IMR-90 (cell line): ENCODE measurements at regions not wholly inside any gene's neighbourhood (a gene's known extent, or its start where the extent isn't known, plus 50 kb on each side); places are given as distances from the start of the nearest gene placed in this dataset.
"Not testable (repeated sequence)": the region's sequence is repeated elsewhere in the genome, so short reads cannot be mapped to it uniquely, and the experiment has no call there.

ENCODE experiments used
- ATAC-seq: fragments of 200-7000 bp; cut with Tn5 transposase; 2 replicates; pipeline ENCODE4 v1.9.1; 2020; ENCODE audit warnings: low read depth, mild to moderate bottlenecking, moderate library complexity
- BruUV-seq: library from RNA; stranded (reverse); fragments of 400-500 nt; replicated peaks from 2 replicates; lab custom pipeline; 2021; lab: Mats Ljungman, UMichigan
- CTCF ChIA-PET: fragments of 300-600 bp; formaldehyde crosslinking; extraction: SDS; loops from one replicate; lab custom pipeline; 2021; ENCODE audit warnings: antibody characterized with exemption; lab: Yijun Ruan, JAX
- POLR2A ChIA-PET: fragments of 300-600 bp; sonication (Branson Sonifier 250); formaldehyde crosslinking; loops from one replicate; lab custom pipeline; 2022; ENCODE audit warnings: antibody characterized with exemption; ENCODE audit not compliant: unreplicated experiment; lab: Charles Lee
- DNase-seq: peaks from one replicate; pipeline ENCODE4 v3.0.0; 2013
- H2AFZ ChIP-seq: replicated peaks from 2 replicates; pipeline ENCODE3; 2013; ENCODE audit warnings: low read length, mild to moderate bottlenecking; ENCODE audit not compliant: poor library complexity
- H2AK5ac ChIP-seq: 2 replicates; pipeline ENCODE4 v1.6.1; 2013; ENCODE audit warnings: low read depth, low read length, inconsistent platforms
- H2AK9ac ChIP-seq: replicated peaks from 2 replicates; pipeline ENCODE3; 2013; ENCODE audit warnings: mild to moderate bottlenecking, low read depth, low read length, moderate library complexity; ENCODE audit not compliant: poor library complexity
- H2BK120ac ChIP-seq: 2 replicates; pipeline ENCODE4 v1.6.1; 2013; ENCODE audit warnings: low read depth, low read length, inconsistent platforms
- H2BK15ac ChIP-seq: 3 replicates; pipeline ENCODE4 v1.6.1; 2013; ENCODE audit warnings: low read depth, low read length, inconsistent platforms
- H2BK20ac ChIP-seq: 2 replicates; pipeline ENCODE4 v1.6.1; 2013; ENCODE audit warnings: low read depth, mild to moderate bottlenecking, inconsistent platforms, low read length, moderate library complexity
- H2BK5ac ChIP-seq: 2 replicates; pipeline ENCODE4 v1.6.1; 2013; ENCODE audit warnings: mild to moderate bottlenecking, low read depth, low read length, inconsistent platforms; ENCODE audit not compliant: poor library complexity, severe bottlenecking
- H3K14ac ChIP-seq: replicated peaks from 2 replicates; pipeline ENCODE4 v1.6.1; 2013; ENCODE audit warnings: low read depth, low read length, inconsistent platforms
- H3K18ac ChIP-seq: 2 replicates; pipeline ENCODE4 v1.6.1; 2013; ENCODE audit warnings: low read depth, low read length, control low read depth
- H3K23ac ChIP-seq: 2 replicates; pipeline ENCODE4 v1.6.1; 2013; ENCODE audit warnings: low read depth, low read length, inconsistent platforms
- H3K27ac ChIP-seq: 2 replicates; pipeline ENCODE4 v1.5.1; 2013; ENCODE audit warnings: mild to moderate bottlenecking, control low read depth, low read length; ENCODE audit not compliant: insufficient read depth
- H3K27me3 ChIP-seq: 2 replicates; pipeline ENCODE4 v1.6.1; 2013; ENCODE audit warnings: low read length; ENCODE audit not compliant: control insufficient read depth, insufficient read depth
- H3K36me3 ChIP-seq: 2 replicates; pipeline ENCODE4 v1.6.1; 2013; ENCODE audit warnings: low read length, mixed read lengths; ENCODE audit not compliant: control insufficient read depth, insufficient read depth
- H3K4ac ChIP-seq: 2 replicates; pipeline ENCODE4 v1.6.1; 2013; ENCODE audit warnings: low read depth, low read length, inconsistent platforms
- H3K4me1 ChIP-seq: 2 replicates; pipeline ENCODE4 v1.6.1; 2013; ENCODE audit warnings: low read length, mixed read lengths; ENCODE audit not compliant: control insufficient read depth, insufficient read depth
- H3K4me2 ChIP-seq: 2 replicates; pipeline ENCODE4 v1.6.1; 2013; ENCODE audit warnings: low read depth, mild to moderate bottlenecking, control low read depth, low read length, moderate library complexity
- H3K4me3 ChIP-seq: 2 replicates; pipeline ENCODE4 v1.5.1; 2013; ENCODE audit warnings: low read depth, mild to moderate bottlenecking, control low read depth, low read length, moderate library complexity; ENCODE audit not compliant: insufficient read depth
- H3K56ac ChIP-seq: 2 replicates; pipeline ENCODE4 v1.6.1; 2013; ENCODE audit warnings: low read length, inconsistent platforms; ENCODE audit not compliant: insufficient read depth; ENCODE audit errors: extremely low read depth
- H3K79me1 ChIP-seq, 2 experiments: 2 replicates each; pipeline ENCODE4 v1.6.1; 2013; ENCODE audit warnings: low read length in 2 of 2, inconsistent platforms in 1 of 2, low read depth in 1 of 2
- H3K9ac ChIP-seq: 2 replicates; pipeline ENCODE4 v1.6.1; 2013; ENCODE audit warnings: low read depth, low read length, control low read depth
- H3K9me1 ChIP-seq: 2 replicates; pipeline ENCODE4 v1.6.1; 2013; ENCODE audit warnings: low read length, inconsistent platforms; ENCODE audit not compliant: insufficient read depth
- H3K9me3 ChIP-seq: 2 replicates; pipeline ENCODE4 v1.6.1; 2013; ENCODE audit warnings: low read length; ENCODE audit not compliant: control insufficient read depth, insufficient read depth
- H4K20me1 ChIP-seq: 2 replicates; pipeline ENCODE4 v1.6.1; 2013; ENCODE audit warnings: low read length, inconsistent platforms; ENCODE audit not compliant: insufficient read depth
- H4K5ac ChIP-seq: 2 replicates; pipeline ENCODE4 v1.6.1; 2013; ENCODE audit warnings: mild to moderate bottlenecking, low read depth, low read length, control low read depth
- H4K8ac ChIP-seq, 2 experiments: 2 replicates each; pipeline ENCODE4 v1.6.1; 2013; ENCODE audit warnings: low read depth in 2 of 2, low read length in 2 of 2, control low read depth in 1 of 2, inconsistent platforms in 1 of 2
- H4K91ac ChIP-seq: 2 replicates; pipeline ENCODE4 v1.6.1; 2013; ENCODE audit warnings: low read depth, low read length, inconsistent platforms; ENCODE audit not compliant: insufficient read depth
- FOS ChIP-seq: fragments of 150-350 bp; IDR thresholded peaks from 2 replicates; pipeline ENCODE4 v1.6.1; 2016; ENCODE audit warnings: low read depth, low read length
- MAFK ChIP-seq: IDR thresholded peaks from 2 replicates; pipeline ENCODE4 v1.6.1; 2012; ENCODE audit warnings: low read depth, low read length, improper control_type of control experiment
- MXI1 ChIP-seq: IDR thresholded peaks from 2 replicates; pipeline ENCODE4 v1.6.1; 2012; ENCODE audit warnings: low read depth, mild to moderate bottlenecking, low read length, moderate library complexity, borderline replicate concordance
- NFE2L2 ChIP-seq: fragments of 150-350 bp; IDR thresholded peaks from 2 replicates; pipeline ENCODE4 v1.6.1; 2016; ENCODE audit warnings: low read depth, mild to moderate bottlenecking, low read length
- WGBS, 2 experiments: methylation state at CpG; one replicate each; pipeline versions ENCODE4 v1.1.5 to v1.1.7; 2013; ENCODE audit warnings: missing lambda C conversion rate in 2 of 2; ENCODE audit not compliant: insufficient read length in 1 of 2; ENCODE audit errors: extremely low coverage in 2 of 2; 5-methylcytosine and 5-hydroxymethylcytosine counted together
- dilution Hi-C: fragments of 300-500 bp; cut with HindIII; formaldehyde crosslinking; loops from one replicate; pipeline ENCODE4 v1.14.3; 2018; ENCODE audit warnings: low sequenced_read_pairs; ENCODE audit not compliant: unreplicated experiment
- in situ Hi-C: fragments of 300-500 bp; cut with MboI; formaldehyde crosslinking; loops from 3 replicates; pipeline ENCODE4 v1.14.3; 2019; ENCODE audit warnings: low sequenced_read_pairs, inconsistent platforms, mixed read lengths
- intact Hi-C: fragments of 100-400 bp; cut with micrococcal nuclease; formaldehyde crosslinking; loops from 2 replicates; pipeline ENCODE4 v1.10.0; 2022

DNA sequence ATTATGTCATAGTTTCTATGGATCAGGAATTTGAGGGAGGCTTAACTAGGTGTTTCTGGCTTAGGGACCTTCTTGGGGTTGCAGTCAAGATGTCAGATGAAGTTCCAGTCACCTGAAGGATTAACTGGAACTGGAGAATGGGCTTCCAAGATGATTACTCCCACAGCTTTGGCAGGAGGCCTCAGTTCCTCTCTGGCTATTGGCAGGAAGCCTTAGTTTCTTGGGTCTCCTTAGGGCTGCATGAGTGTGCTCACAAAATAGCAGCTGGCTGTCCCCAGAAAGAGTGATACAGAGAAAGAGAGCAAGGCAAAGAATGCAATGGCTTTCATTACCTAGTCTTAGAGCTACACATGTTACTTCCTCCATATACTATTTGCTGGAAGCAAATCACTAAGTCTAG is 138.1 kb upstream of the TLE4 start:
- in situ Hi-C loops (no loop called here), intact Hi-C loops (loop anchor here (5.0 kb wide), 1 partner anchor 301 kb away; no protein-coding TSS in a partner anchor), dilution Hi-C loops (no loop called here)
- H3K9me3 ChIP-seq = no peaks in the 10 kb centered on the region
- H3K4me2 ChIP-seq = no peak overlapping the region
- ATAC-seq = no peak
- no peaks in the 10 kb centered on the region for H3K9me1 ChIP-seq
- H3K4me3 ChIP-seq = no peak overlapping the region
- no peak overlapping the region for H2BK15ac ChIP-seq
- H4K20me1 ChIP-seq = no peaks in the 10 kb centered on the region
- no peaks in the 10 kb centered on the region for H3K27me3 ChIP-seq
- TF ChIP-seq MAFK (no peak), MXI1 (no peak), FOS (no peak), NFE2L2 (no peak)
- peak; percentile 30 for DNase-seq
- H4K91ac ChIP-seq = no peak overlapping the region
- no peaks in the 10 kb centered on the region for H3K4me1 ChIP-seq
- no peak overlapping the region for H3K4ac ChIP-seq
- no peak overlapping the region for H2BK120ac ChIP-seq
- no peak overlapping the region for H2BK5ac ChIP-seq
- H3K79me1 ChIP-seq = no peaks in the 10 kb centered on the region
- no peak overlapping the region for H2BK20ac ChIP-seq
- no peak overlapping the region for H4K5ac ChIP-seq
- no peak overlapping the region for H3K9ac ChIP-seq
- H3K14ac ChIP-seq = no peak overlapping the region
- no peak overlapping the region for H2AFZ ChIP-seq
- H3K18ac ChIP-seq = no peak overlapping the region
- BruUV-seq = no TSS peak
- no peak overlapping the region for H3K27ac ChIP-seq
- ChIA-PET POLR2A (no interaction called here), CTCF (no interaction called here)
- H4K8ac ChIP-seq = no peak overlapping the region
- H3K56ac ChIP-seq = no peak overlapping the region
- H3K23ac ChIP-seq = no peak overlapping the region
- no peak overlapping the region for H2AK5ac ChIP-seq
- H3K36me3 ChIP-seq = no peaks in the 10 kb centered on the region
- no peak overlapping the region for H2AK9ac ChIP-seq

DNA sequence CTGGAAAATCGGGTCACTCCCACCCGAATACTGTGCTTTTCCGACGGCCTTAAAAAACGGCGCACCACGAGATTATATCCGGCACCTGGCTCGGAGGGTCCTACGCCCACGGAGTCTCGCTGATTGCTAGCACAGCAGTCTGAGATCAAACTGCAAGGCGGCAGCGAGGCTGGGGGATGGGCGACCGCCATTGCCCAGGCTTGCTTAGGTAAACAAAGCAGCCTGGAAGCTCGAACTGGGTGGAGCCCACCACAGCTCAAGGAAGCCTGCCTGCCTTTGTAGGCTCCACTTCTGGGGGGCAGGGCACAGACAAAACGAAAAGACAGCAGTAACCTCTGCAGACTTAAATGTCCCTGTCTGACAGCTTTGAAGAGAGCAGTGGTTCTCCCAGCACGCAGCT is 132.5 kb upstream of the TLE4 start:
- H3K23ac ChIP-seq, H4K5ac ChIP-seq, POLR2A ChIA-PET, DNase-seq, CTCF ChIA-PET, in situ Hi-C loops, H4K20me1 ChIP-seq, H3K27me3 ChIP-seq, H3K9me1 ChIP-seq, ATAC-seq, intact Hi-C loops, H3K4ac ChIP-seq, H3K9me3 ChIP-seq, H2AK9ac ChIP-seq, H3K79me1 ChIP-seq, H4K91ac ChIP-seq, H3K14ac ChIP-seq, H2AK5ac ChIP-seq, H3K4me1 ChIP-seq, H3K9ac ChIP-seq, H3K27ac ChIP-seq, H3K56ac ChIP-seq, H4K8ac ChIP-seq, H3K36me3 ChIP-seq, H2BK20ac ChIP-seq, H3K18ac ChIP-seq, H2AFZ ChIP-seq, H2BK15ac ChIP-seq, H2BK5ac ChIP-seq, BruUV-seq, H2BK120ac ChIP-seq, dilution Hi-C loops: not testable (repeated sequence)
- Histone ChIP-seq H3K4me2 (peak overlapping the region; percentile 55; the same call in 1 of the 2 replicates), H3K4me3 (peak overlapping the region; percentile 34; the same call in 1 of the 2 replicates)
- 12% methylated on average over 7 of the region's 19 CpGs; no CpG with 5 or more reads in 1 of the 2 experiments for WGBS, 2 experiments
